ENCODE measurements at regions not wholly inside any gene's neighbourhood (a gene's known extent, or its start where the extent isn't known, plus 50 kb on each side); places are given as distances from the start of the nearest gene placed in this dataset.
"Not testable (repeated sequence)": the region's sequence is repeated elsewhere in the genome, so short reads cannot be mapped to it uniquely, and the experiment has no call there.

DNA sequence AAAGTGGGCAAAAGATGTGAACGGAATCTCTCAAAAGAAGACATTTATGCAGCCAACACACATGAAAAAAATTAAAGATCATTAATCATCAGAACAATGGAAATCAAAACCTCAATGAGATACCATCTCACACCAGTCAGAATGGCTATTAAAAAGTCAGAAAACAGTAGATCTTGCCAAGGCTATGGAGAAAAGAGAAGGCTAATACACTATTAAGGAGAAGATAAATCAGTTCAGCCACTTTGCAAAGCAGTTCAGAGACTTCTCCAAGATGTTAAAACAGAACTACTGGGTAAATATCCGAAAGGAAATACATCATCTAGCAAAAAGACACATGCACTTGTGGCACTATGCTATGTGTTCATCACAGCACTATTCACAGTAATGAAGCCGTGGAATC lies 388.2 kb upstream of the LUZP2 start:
- H3K4me1 Mint-ChIP-seq = no peaks in the 10 kb centered on the region
- no peak overlapping the region for H3K27ac Mint-ChIP-seq
- no peak overlapping the region for H3K4me3 Mint-ChIP-seq
- H3K27me3 Mint-ChIP-seq = no peaks in the 10 kb centered on the region
- H3K36me3 Mint-ChIP-seq = no peaks in the 10 kb centered on the region
- H3K9me3 Mint-ChIP-seq = peaks cover 12% of the 10 kb centered on the region

DNA sequence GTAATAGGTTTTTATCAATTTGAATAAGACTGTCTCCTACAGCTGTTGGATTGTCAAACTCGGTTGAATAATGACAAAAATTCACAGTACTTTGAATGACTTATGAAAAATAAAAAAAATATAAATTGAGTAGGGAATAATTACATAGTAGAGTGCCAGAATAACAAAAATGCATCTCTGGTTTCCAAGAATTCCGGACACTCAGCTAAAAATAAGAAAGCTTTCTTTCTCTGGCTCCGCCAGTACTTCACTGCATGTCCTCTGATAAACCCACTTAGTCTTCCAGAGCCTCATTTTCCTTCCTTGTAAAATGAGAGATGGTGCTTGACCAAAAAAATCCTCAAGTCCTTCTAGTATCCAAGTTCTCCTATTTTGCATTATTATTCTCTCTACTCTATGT lies 374.6 kb upstream of the LUZP2 start:
- Mint-ChIP-seq H3K27ac (no peak overlapping the region), H3K4me3 (no peak overlapping the region), H3K36me3 (no peaks in the 10 kb centered on the region), H3K4me1 (no peaks in the 10 kb centered on the region), H3K9me3 (peaks cover 12% of the 10 kb centered on the region), H3K27me3 (no peaks in the 10 kb centered on the region)

DNA sequence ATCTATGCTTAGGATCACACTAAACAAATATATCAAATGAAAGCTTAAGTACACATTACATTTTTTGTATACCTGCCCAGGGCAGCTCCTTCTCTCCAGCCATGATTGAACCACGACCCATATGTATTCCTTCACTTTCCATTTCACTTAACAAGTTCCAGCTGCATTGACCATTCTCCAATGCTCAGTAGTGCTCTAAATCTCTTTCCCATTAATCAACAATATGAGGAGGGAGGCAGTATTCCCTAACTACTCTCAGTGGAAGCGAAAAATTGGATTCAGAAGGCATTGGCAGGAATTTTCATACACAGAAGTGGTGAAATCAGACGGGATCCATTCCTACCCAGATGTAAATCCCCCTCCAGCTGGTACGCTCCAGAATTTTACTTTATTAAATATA lies 372.0 kb upstream of the LUZP2 start:
- peaks cover 5% of the 10 kb centered on the region for H3K9me3 Mint-ChIP-seq
- H3K27me3 Mint-ChIP-seq = no peaks in the 10 kb centered on the region
- no peak overlapping the region for H3K4me3 Mint-ChIP-seq
- H3K27ac Mint-ChIP-seq = no peak overlapping the region
- H3K4me1 Mint-ChIP-seq = no peaks in the 10 kb centered on the region
- no peaks in the 10 kb centered on the region for H3K36me3 Mint-ChIP-seq

DNA sequence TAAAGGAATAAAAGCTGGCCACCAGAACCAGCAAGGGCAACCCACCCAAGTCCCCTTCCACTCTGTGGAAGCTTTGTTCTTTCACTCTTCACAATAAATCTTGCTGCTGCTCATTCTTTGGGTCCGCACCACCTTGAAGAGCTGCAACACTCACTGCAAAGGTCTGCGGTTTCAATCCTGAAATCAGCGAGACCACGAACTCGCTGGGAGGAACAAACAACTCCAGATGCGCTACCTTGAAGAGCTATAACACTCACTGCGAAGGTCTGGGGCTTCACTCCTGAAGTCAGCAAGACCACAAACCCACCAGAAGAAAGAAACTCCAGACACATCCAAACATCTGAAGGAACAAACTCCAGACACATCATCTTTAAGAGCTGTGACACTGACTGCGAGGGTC lies 365.2 kb upstream of the LUZP2 start:
- Mint-ChIP-seq H3K4me3 (no peak overlapping the region), H3K4me1 (no peaks in the 10 kb centered on the region), H3K27me3 (no peaks in the 10 kb centered on the region), H3K27ac (no peak overlapping the region), H3K9me3 (no peaks in the 10 kb centered on the region), H3K36me3 (no peaks in the 10 kb centered on the region)

DNA sequence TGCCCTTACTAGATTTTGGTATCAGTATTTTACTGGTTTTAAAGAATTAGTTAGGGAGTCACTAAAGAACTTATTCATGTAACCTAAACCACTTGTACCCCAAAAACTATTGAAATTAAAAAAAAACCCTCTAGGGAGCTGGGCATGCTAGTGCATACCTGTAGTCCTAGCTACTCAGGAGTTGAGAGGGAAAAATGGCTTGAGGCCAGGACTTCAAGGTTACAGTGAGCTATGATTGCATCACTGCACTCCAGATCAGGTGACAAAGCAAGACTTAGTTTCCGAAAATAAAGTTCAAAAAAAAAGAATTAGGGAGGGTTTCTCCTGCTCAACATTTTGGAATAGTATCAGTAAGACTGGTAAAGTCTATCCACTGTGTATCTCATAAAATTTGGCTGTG lies 364.4 kb upstream of the LUZP2 start:
- H3K4me3 Mint-ChIP-seq = no peak overlapping the region
- H3K4me1 Mint-ChIP-seq = no peaks in the 10 kb centered on the region
- H3K27me3 Mint-ChIP-seq = no peaks in the 10 kb centered on the region
- no peak overlapping the region for H3K27ac Mint-ChIP-seq
- H3K9me3 Mint-ChIP-seq = no peaks in the 10 kb centered on the region
- H3K36me3 Mint-ChIP-seq = no peaks in the 10 kb centered on the region

DNA sequence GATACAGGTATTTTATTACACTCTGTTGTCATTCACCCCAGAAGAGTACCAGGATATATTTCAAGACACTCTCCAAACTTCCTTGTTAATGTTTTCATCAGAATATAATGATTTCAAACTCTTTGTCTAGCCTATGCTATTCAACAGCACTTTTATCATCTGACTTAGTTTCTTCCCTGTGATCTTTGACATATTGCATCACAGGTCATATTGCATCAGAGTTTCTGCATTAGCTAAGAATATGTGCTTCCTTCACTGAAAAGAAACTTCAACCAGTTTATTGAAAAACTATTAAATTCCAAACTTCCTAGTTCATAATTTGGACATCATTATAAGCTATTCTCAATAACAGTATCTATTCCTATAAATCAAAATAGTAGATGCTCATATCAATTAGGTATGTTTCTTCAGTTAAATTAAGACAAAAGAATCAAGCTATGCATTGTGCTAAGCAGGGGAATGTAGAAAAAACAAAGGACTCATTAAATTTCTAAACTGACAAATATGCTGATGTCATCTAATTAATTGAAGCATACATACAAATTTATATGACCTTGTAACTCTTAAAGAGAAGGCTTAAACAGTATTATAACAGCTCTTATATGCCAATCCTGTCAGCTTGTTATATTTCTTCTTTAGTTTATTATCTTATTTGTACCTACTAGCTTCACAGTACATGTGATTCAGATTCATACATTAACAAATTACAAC lies 361.8 kb upstream of the LUZP2 start:
- Mint-ChIP-seq H3K27ac (no peak overlapping the region), H3K4me1 (no peaks in the 10 kb centered on the region), H3K36me3 (no peaks in the 10 kb centered on the region), H3K9me3 (no peaks in the 10 kb centered on the region), H3K4me3 (no peak overlapping the region), H3K27me3 (no peaks in the 10 kb centered on the region)

DNA sequence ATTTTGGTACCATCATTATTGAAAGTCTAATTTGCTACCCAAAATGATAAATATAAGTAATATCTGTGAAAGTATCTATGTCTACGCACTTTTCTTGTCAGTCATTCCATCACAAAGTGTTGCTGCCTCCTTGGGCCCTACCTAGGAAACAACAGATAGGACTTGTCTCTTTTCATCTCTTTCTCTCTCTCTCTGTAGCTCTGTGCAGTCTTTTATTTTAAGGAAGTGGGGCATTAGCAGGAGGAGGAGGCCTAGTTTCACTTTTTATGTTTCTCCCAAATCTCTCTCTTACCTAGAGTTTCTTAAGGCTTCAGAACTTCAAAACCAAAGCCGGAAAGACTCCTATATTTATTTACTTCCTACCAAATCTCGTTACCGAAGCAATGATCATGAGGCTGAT lies 354.8 kb upstream of the LUZP2 start:
- no peak overlapping the region for H3K27ac Mint-ChIP-seq
- no peaks in the 10 kb centered on the region for H3K4me1 Mint-ChIP-seq
- H3K4me3 Mint-ChIP-seq = no peak overlapping the region
- H3K27me3 Mint-ChIP-seq = no peaks in the 10 kb centered on the region
- no peaks in the 10 kb centered on the region for H3K36me3 Mint-ChIP-seq
- no peaks in the 10 kb centered on the region for H3K9me3 Mint-ChIP-seq

DNA sequence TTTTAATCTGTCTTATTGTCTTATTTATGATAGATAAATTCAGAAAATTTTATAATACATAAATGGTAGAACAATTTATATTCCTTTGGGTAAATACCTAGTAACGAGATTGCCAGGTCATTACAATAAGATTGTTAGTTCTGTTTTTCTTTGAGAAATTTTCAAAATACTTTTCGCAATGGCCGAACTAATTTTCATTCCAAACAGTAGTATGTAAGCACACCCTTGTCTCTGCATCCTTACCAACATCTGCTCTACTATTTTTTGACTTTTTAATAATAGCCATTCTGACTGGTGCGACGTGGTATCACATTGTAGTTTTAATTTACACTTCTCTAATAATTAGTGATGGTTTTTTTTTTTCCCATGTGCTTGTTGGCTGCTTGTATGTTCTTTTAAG lies 351.4 kb upstream of the LUZP2 start:
- no peak overlapping the region for H3K4me3 Mint-ChIP-seq
- no peak overlapping the region for H3K27ac Mint-ChIP-seq
- no peaks in the 10 kb centered on the region for H3K27me3 Mint-ChIP-seq
- H3K36me3 Mint-ChIP-seq = no peaks in the 10 kb centered on the region
- H3K9me3 Mint-ChIP-seq = no peaks in the 10 kb centered on the region
- no peaks in the 10 kb centered on the region for H3K4me1 Mint-ChIP-seq

DNA sequence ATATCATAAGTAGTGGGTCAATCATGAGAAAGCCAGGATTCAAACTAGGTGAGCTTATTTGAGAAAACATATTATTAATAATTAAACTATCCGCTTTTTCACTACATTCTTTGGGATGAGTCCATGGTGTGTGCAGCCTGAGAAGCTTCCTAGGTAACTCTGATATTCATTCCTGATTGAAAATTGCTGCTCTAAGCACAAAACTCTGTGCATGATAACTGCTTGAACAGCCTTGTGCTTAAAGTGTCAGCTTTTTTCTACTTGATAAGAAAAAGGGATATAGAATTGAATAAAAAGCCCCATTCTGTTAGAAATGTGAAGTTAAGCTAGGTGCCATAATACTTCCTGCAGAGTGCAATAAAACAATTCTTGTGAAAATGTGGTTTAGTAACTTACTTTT lies 343.5 kb upstream of the LUZP2 start:
- Mint-ChIP-seq H3K27ac (no peak overlapping the region), H3K9me3 (no peaks in the 10 kb centered on the region)

DNA sequence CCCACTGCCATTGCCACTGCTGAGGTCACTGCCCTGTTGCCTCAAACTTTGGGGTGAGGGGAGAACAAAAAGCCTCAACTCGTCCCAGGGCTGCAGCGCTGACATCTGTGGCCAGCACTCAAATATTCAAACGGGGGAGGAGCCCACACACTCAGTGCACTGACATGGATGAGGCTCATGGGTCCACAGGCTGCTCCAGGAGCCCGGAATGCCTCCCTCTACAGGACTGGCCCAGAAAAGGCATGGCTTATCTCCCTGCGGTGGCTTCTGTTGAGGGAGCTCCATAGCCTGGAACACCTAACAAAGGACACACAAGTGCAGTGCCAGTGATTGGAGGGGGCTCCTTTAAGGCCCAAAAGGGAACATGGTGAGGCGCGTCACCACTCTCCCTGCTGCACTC lies 341.1 kb upstream of the LUZP2 start:
- H3K4me3 Mint-ChIP-seq = no peak overlapping the region
- no peaks in the 10 kb centered on the region for H3K4me1 Mint-ChIP-seq
- H3K27me3 Mint-ChIP-seq = no peaks in the 10 kb centered on the region
- H3K36me3 Mint-ChIP-seq = no peaks in the 10 kb centered on the region
- H3K27ac Mint-ChIP-seq = no peak overlapping the region
- H3K9me3 Mint-ChIP-seq = no peaks in the 10 kb centered on the region

More for the DNA sequence above, 343.5 kb upstream of the LUZP2 start:
- Mint-ChIP-seq H3K4me1 (no peaks in the 10 kb centered on the region), H3K4me3 (no peak overlapping the region), H3K36me3 (no peaks in the 10 kb centered on the region), H3K27me3 (no peaks in the 10 kb centered on the region)

DNA sequence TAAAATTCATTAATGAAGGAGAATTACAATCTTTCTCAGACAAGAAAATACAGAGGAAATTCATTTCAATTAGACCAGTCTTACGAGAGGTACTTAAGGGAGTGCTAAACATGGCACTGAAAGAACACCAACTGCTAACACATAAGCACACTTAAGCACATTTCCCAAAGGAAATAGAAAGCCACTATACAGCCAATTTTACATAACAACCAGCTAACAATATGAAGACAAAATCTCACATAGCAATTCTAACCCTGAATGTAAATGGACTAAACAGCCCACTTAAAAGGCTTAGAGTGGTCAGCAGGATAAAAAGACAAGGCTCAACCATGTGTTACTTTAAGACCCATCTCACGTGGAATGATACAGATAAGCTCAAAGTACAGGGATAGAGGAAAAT lies 339.5 kb upstream of the LUZP2 start:
- H3K27ac Mint-ChIP-seq = no peak overlapping the region
- no peaks in the 10 kb centered on the region for H3K4me1 Mint-ChIP-seq
- H3K4me3 Mint-ChIP-seq = no peak overlapping the region
- H3K9me3 Mint-ChIP-seq = no peaks in the 10 kb centered on the region
- H3K27me3 Mint-ChIP-seq = no peaks in the 10 kb centered on the region
- no peaks in the 10 kb centered on the region for H3K36me3 Mint-ChIP-seq

DNA sequence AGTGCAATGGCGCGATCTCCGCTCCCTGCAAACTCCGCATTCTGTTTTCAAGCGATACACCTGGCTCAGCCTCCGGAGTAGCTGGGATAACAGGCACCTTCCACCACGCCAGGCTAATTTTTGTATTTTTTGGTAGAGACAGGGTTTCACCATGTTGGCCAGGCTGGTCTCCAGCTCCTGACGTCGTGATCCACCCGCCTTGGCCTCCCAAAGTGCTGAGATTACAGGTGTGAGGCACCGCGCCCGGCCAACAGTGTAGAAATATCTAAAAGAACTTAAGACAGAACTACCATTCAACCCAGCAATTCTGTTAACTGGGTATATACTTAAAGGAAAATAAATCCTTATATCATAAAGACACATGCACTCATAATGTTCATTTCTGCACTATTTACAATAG lies 335.3 kb upstream of the LUZP2 start:
- no peaks in the 10 kb centered on the region for H3K4me1 Mint-ChIP-seq
- H3K4me3 Mint-ChIP-seq = no peak overlapping the region
- H3K36me3 Mint-ChIP-seq = no peaks in the 10 kb centered on the region
- no peaks in the 10 kb centered on the region for H3K27me3 Mint-ChIP-seq
- H3K9me3 Mint-ChIP-seq = peaks cover 5% of the 10 kb centered on the region
- no peak overlapping the region for H3K27ac Mint-ChIP-seq

DNA sequence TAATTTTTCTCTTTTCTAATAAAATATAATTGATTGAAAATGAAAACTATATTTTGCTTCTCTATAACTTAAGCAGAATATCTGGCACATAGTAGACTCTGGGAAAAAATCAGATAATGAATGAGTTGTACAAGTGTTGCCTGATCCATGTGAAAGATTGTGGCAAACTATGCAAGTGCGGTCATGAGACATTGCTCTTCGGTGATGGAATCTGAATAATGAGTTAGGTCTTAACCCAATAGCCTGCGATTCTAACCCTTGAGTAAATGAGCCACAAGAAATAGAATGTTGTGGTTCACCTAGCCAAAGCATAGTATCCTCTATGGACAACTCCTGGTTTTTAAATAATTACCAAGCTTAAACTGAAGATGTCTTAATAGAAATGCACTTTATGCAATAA lies 333.7 kb upstream of the LUZP2 start:
- H3K36me3 Mint-ChIP-seq = no peaks in the 10 kb centered on the region

DNA sequence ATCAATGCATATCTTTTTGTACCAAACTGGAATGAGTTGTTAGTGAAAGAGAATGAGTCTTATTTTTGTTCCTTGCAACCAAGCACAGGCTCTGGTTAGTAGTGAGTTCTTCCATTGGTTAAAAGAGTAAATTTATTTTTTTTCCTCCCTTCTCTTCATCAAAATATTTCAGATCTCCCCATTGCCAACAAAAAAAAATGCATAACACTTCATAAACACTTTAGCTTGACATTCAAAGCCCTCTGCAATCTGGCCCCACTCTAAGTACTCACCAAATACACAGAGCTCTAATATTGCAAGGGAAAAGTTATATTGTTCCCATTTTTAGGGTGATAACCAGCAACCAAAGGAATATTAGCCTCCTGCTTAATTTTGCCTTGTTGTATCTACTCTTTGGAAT lies 333.0 kb upstream of the LUZP2 start:
- Mint-ChIP-seq H3K4me3 (no peak overlapping the region), H3K36me3 (no peaks in the 10 kb centered on the region), H3K27ac (no peak overlapping the region), H3K27me3 (no peaks in the 10 kb centered on the region), H3K9me3 (peaks cover 5% of the 10 kb centered on the region), H3K4me1 (no peaks in the 10 kb centered on the region)

More for the DNA sequence above, 333.7 kb upstream of the LUZP2 start:
- Mint-ChIP-seq H3K4me3 (no peak overlapping the region), H3K27me3 (no peaks in the 10 kb centered on the region), H3K27ac (no peak overlapping the region), H3K9me3 (peaks cover 5% of the 10 kb centered on the region), H3K4me1 (no peaks in the 10 kb centered on the region)

DNA sequence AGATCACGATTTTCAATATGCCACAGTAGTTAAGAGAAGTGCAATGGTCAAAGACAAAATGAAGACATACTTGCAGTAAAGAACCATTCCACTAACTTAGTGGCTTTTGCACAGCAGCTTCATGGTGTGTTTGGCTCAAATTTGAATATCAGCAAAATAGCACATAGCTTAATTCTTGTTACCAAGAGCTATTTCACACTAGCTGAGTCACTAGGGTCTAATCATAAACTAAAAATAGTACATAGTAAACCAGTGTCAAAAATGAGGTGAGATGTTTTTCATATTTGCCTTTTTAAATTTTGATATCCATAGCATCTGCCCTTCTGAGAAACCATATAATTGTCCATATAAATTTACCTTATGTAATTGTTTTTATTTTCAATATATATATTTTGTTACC lies 325.0 kb upstream of the LUZP2 start:
- Mint-ChIP-seq H3K27ac (no peak overlapping the region), H3K9me3 (no peaks in the 10 kb centered on the region), H3K36me3 (no peaks in the 10 kb centered on the region), H3K27me3 (no peaks in the 10 kb centered on the region), H3K4me3 (no peak overlapping the region), H3K4me1 (no peaks in the 10 kb centered on the region)

DNA sequence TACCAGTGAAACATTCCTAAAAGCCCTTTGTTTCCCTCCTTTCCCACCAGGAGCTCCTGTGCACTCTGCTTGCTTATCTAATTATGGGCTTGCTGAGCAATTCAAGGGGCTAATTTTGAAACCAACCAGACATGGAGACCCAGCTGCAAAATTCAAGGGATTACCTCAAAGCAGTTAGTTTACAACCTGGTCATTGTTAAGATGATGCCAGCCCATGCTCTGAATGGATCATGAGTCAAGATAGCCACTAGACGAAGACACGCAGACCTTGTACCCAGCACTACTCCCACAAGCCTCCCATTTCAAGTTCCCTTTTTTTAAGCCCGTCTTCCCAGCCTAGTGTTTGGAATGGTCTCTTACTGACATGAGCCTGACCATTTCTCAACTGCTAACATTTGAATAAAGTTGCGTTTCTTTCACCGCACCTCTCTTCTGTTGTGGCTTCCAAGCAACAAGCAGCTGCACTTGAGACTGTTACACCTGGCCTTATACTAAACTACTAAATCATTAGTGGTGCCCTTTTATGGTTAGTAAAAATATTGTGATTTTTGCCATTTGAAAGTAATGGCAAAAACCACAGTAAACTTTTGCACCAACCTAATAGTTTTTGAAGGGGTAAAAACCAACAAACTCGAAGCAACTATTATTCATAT lies 315.3 kb upstream of the LUZP2 start:
- Mint-ChIP-seq H3K4me1 (no peaks in the 10 kb centered on the region), H3K9me3 (no peaks in the 10 kb centered on the region), H3K27ac (no peak overlapping the region), H3K27me3 (no peaks in the 10 kb centered on the region), H3K36me3 (no peaks in the 10 kb centered on the region), H3K4me3 (no peak overlapping the region)

DNA sequence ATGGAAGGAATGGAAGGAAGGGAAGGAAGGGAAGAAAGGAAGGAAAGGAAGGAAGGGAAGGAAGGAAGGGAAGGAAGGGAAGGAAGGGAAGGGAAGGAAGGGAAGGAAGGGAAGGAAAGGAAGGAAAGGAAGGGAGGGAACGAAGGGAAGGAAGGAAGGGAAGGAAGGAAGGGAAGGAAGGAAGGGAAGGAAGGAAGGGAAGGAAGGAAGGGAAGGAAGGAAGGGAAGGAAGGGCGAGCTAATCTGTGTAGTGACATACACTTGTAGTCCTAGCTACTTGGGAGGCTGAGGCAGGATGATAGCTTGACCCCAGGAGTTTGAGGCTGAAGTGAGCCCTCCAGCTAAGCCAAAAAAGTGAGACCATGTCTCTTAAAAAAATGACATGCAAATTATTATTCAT lies 311.3 kb upstream of the LUZP2 start:
- H3K9me3 Mint-ChIP-seq, H3K36me3 Mint-ChIP-seq, H3K4me3 Mint-ChIP-seq, H3K27me3 Mint-ChIP-seq, H3K27ac Mint-ChIP-seq, H3K4me1 Mint-ChIP-seq: not testable (repeated sequence)

Measured in activated naive CD4-positive, alpha-beta T cell treated with anti-CD3 and anti-CD28 coated beads, Interleukin-2, amount 50 U/mL, for 24 hours (primary cell).